H9 (cell line): ENCODE measurements at regions not wholly inside any gene's neighbourhood (a gene's known extent, or its start where the extent isn't known, plus 50 kb on each side); places are given as distances from the start of the nearest gene placed in this dataset.

Experiments used
- DNase-seq: peaks from one replicate; pipeline ENCODE4 v3.0.0-alpha.2; 2017
- H2AFZ ChIP-seq: one replicate; pipeline ENCODE4 v1.6.1; 2013; ENCODE audit warnings: mild to moderate bottlenecking, low read length, control low read depth, moderate library complexity
- H2AK5ac ChIP-seq: 2 replicates; pipeline ENCODE4 v1.6.1; 2013; ENCODE audit warnings: low read length, control low read depth, mixed read lengths; ENCODE audit not compliant: insufficient read length
- H2BK120ac ChIP-seq: one replicate; pipeline ENCODE4 v1.6.1; 2013; ENCODE audit warnings: low read depth, mild to moderate bottlenecking, low read length, control low read depth, inconsistent platforms; ENCODE audit not compliant: poor library complexity, severe bottlenecking
- H2BK12ac ChIP-seq: 2 replicates; pipeline ENCODE4 v1.6.1; 2013; ENCODE audit warnings: low read length, control low read depth, mixed read lengths, low read depth; ENCODE audit not compliant: insufficient read length
- H2BK15ac ChIP-seq: 2 replicates; pipeline ENCODE4 v1.6.1; 2013; ENCODE audit warnings: low read depth, low read length, control low read depth
- H2BK20ac ChIP-seq: one replicate; pipeline ENCODE4 v1.6.1; 2013; ENCODE audit warnings: low read depth, mild to moderate bottlenecking, low read length, control low read depth, inconsistent platforms; ENCODE audit not compliant: poor library complexity, severe bottlenecking
- H2BK5ac ChIP-seq: 2 replicates; pipeline ENCODE4 v1.6.1; 2013; ENCODE audit warnings: low read length, control low read depth, mixed read lengths; ENCODE audit not compliant: insufficient read length
- H3K14ac ChIP-seq: 2 replicates; pipeline ENCODE4 v1.6.1; 2013; ENCODE audit warnings: low read length, control low read depth; ENCODE audit not compliant: insufficient read depth
- H3K18ac ChIP-seq: 2 replicates; pipeline ENCODE4 v1.6.1; 2013; ENCODE audit warnings: low read depth, mild to moderate bottlenecking, mixed read lengths, low read length, control low read depth; ENCODE audit not compliant: insufficient read length
- H3K23ac ChIP-seq: 2 replicates; pipeline ENCODE4 v1.6.1; 2013; ENCODE audit warnings: low read length, control low read depth, mixed read lengths, low read depth; ENCODE audit not compliant: insufficient read length
- H3K23me2 ChIP-seq: 2 replicates; pipeline ENCODE4 v1.6.1; 2013; ENCODE audit warnings: low read depth, mild to moderate bottlenecking, mixed read lengths, low read length, control low read depth; ENCODE audit not compliant: insufficient read length, poor library complexity, severe bottlenecking
- H3K27ac ChIP-seq: 2 replicates; pipeline ENCODE4 v1.5.1; 2013; ENCODE audit warnings: low read length, control low read depth, mixed read lengths, low read depth; ENCODE audit not compliant: insufficient read length
- H3K27me3 ChIP-seq: 2 replicates; pipeline ENCODE4 v1.6.1; 2013; ENCODE audit warnings: low read length, control low read depth, inconsistent platforms; ENCODE audit not compliant: insufficient read depth
- H3K4ac ChIP-seq: 2 replicates; pipeline ENCODE4 v1.6.1; 2013; ENCODE audit warnings: low read depth, mild to moderate bottlenecking, control low read depth, inconsistent platforms, low read length, moderate library complexity
- H3K4me1 ChIP-seq: 2 replicates; pipeline ENCODE4 v1.6.1; 2013; ENCODE audit warnings: low read length, control low read depth, inconsistent platforms; ENCODE audit not compliant: insufficient read depth
- H3K4me2 ChIP-seq: 2 replicates; pipeline ENCODE4 v1.6.1; 2013; ENCODE audit warnings: low read length, control low read depth, mixed read lengths; ENCODE audit not compliant: insufficient read length, insufficient read depth
- H3K56ac ChIP-seq: 2 replicates; pipeline ENCODE4 v1.6.1; 2013; ENCODE audit warnings: low read depth, mild to moderate bottlenecking, mixed read lengths, low read length, control low read depth; ENCODE audit not compliant: insufficient read length
- H3K79me1 ChIP-seq: 2 replicates; pipeline ENCODE4 v1.6.1; 2013; ENCODE audit warnings: low read depth, mild to moderate bottlenecking, moderate library complexity, low read length, control low read depth, inconsistent platforms; ENCODE audit not compliant: insufficient read depth, poor library complexity, severe bottlenecking
- H3K79me2 ChIP-seq: 2 replicates; pipeline ENCODE4 v1.6.1; 2013; ENCODE audit warnings: low read length, control low read depth, inconsistent platforms; ENCODE audit not compliant: insufficient read depth
- H3K9ac ChIP-seq: 2 replicates; pipeline ENCODE4 v1.6.1; 2013; ENCODE audit warnings: low read length, control low read depth, mixed read lengths; ENCODE audit not compliant: insufficient read length; ENCODE audit errors: extremely low read depth
- H3K9me3 ChIP-seq: one replicate; pipeline ENCODE4 v1.6.1; 2013; ENCODE audit warnings: low read depth, low read length, inconsistent platforms; ENCODE audit not compliant: control insufficient read depth
- H3T11ph ChIP-seq: one replicate; pipeline ENCODE4 v1.6.1; 2013; ENCODE audit warnings: mild to moderate bottlenecking, low read length, control low read depth, inconsistent platforms
- H4K20me1 ChIP-seq: one replicate; pipeline ENCODE4 v1.6.1; 2013; ENCODE audit not compliant: control insufficient read depth, insufficient read length, insufficient read depth
- H4K5ac ChIP-seq: 2 replicates; pipeline ENCODE4 v1.6.1; 2013; ENCODE audit warnings: low read depth, mild to moderate bottlenecking, mixed read lengths, low read length, control low read depth; ENCODE audit not compliant: insufficient read length
- H4K8ac ChIP-seq: replicated peaks from 2 replicates; pipeline ENCODE4 v1.6.1; 2013; ENCODE audit warnings: low read length, control low read depth, mixed read lengths, low read depth; ENCODE audit not compliant: insufficient read length
- H4K91ac ChIP-seq: 2 replicates; pipeline ENCODE4 v1.6.1; 2013; ENCODE audit warnings: low read depth, mild to moderate bottlenecking, moderate library complexity, mixed read lengths, low read length, control low read depth; ENCODE audit not compliant: insufficient read length
- H3K27ac Mint-ChIP-seq, 3 experiments: 2 replicates in 2 of 3; 3 replicates in 1 of 3; pipeline ENCODE4 v1.8.0; 2020 to 2021; ENCODE audit warnings: mixed read lengths in 3 of 3, mild to moderate bottlenecking in 1 of 3, moderate library complexity in 1 of 3
- H3K27me3 Mint-ChIP-seq: 2 replicates; pipeline ENCODE4 v1.8.0; 2021; ENCODE audit warnings: low read depth, mild to moderate bottlenecking, moderate library complexity, mixed read lengths
- H3K36me3 Mint-ChIP-seq, 3 experiments: 2 replicates in 2 of 3; 3 replicates in 1 of 3; pipeline ENCODE4 v1.8.0; 2020 to 2021; ENCODE audit warnings: low read depth in 3 of 3, mixed read lengths in 3 of 3; ENCODE audit not compliant: insufficient read depth in 1 of 3
- H3K4me1 Mint-ChIP-seq, 2 experiments: 2 replicates each; pipeline ENCODE4 v1.8.0; 2020; ENCODE audit warnings: mixed read lengths in 2 of 2
- H3K4me3 Mint-ChIP-seq, 2 experiments: 2 replicates in 1 of 2; 3 replicates in 1 of 2; pipeline ENCODE4 v1.8.0; 2020 to 2021; ENCODE audit warnings: mild to moderate bottlenecking in 2 of 2, mixed read lengths in 2 of 2, moderate library complexity in 1 of 2
- H3K9me3 Mint-ChIP-seq, 2 experiments: 2 replicates in 1 of 2; 3 replicates in 1 of 2; pipeline ENCODE4 v1.8.0; 2020; ENCODE audit warnings: mild to moderate bottlenecking in 2 of 2, mixed read lengths in 2 of 2, moderate library complexity in 1 of 2
- CTCF ChIP-seq: fragments of 200-600 bp; sonication (generic); conservative IDR thresholded peaks from 3 replicates; pipeline ENCODE4 v1.8.0; 2021; ENCODE audit warnings: antibody characterized with exemption, mild to moderate bottlenecking
- WGBS: extraction: QIAGEN DNeasy Blood & Tissue Kit; methylation state at CpG from one replicate; pipeline ENCODE4 v1.1.7; 2013; ENCODE audit warnings: missing lambda C conversion rate, low lambda C conversion rate, mixed read lengths; ENCODE audit not compliant: insufficient read length; ENCODE audit errors: extremely low coverage; 5-methylcytosine and 5-hydroxymethylcytosine counted together

- H2AFZ ChIP-seq, result no peak overlapping the region
- no peak overlapping the region for H3K27ac ChIP-seq
- H2BK15ac ChIP-seq, result no peak overlapping the region
- TF ChIP-seq CTCF, result no peak
- no peak overlapping the region for H3K18ac ChIP-seq
- no peak overlapping the region for H4K5ac ChIP-seq
- no peaks in the 10 kb centered on the region for H3K4me1 ChIP-seq
- Mint-ChIP-seq H3K4me1 (0 out of 4 replicates have a peak, but pooled peaks cover 0 to 1% of the 10 kb centered on the region in 2 experiments), H3K36me3 (no peaks in the 10 kb centered on the region), H3K4me3 (no peak overlapping the region), H3K27ac (no peak overlapping the region), H3K27me3 (peaks cover 4% of the 10 kb centered on the region), H3K9me3 (no peaks in the 10 kb centered on the region; a peak in 1 of 5 replicates)
- no CpG with 5 or more reads among the region's 6 CpGs for WGBS
- H2AK5ac ChIP-seq, result no peak overlapping the region
- H4K20me1 ChIP-seq, result no peaks in the 10 kb centered on the region
- no peaks in the 10 kb centered on the region for H3K9me3 ChIP-seq
- no peaks in the 10 kb centered on the region for H3K79me1 ChIP-seq
- no peak overlapping the region for H3K23ac ChIP-seq
- no peaks in the 10 kb centered on the region for H3K23me2 ChIP-seq
- no peak for DNase-seq
- H2BK12ac ChIP-seq, result no peak overlapping the region
- no peak overlapping the region for H4K91ac ChIP-seq
- H3K9ac ChIP-seq, result no peak overlapping the region
- no peaks in the 10 kb centered on the region for H3K79me2 ChIP-seq
- H4K8ac ChIP-seq, result no peak overlapping the region
- H3K4me2 ChIP-seq, result no peak overlapping the region
- no peak overlapping the region for H3K14ac ChIP-seq
- no peak overlapping the region for H2BK20ac ChIP-seq
- H2BK120ac ChIP-seq, result no peak overlapping the region
- no peak overlapping the region for H2BK5ac ChIP-seq
- H3K27me3 ChIP-seq, result no peaks in the 10 kb centered on the region
- H3K4ac ChIP-seq, result no peak overlapping the region
- no peak overlapping the region for H3T11ph ChIP-seq
- H3K56ac ChIP-seq, result no peak overlapping the region
These were observed 135.8 kb upstream of the TMEM72 start for GRCh38 chr10:44775402-44775741.
